HEK293T (cell line): ENCODE measurements at regions not wholly inside any gene's neighbourhood (a gene's known extent, or its start where the extent isn't known, plus 50 kb on each side); places are given as distances from the start of the nearest gene placed in this dataset.

Source experiments
- ARNT ChIP-seq: fragments of 450-650 bp; IDR thresholded peaks from 2 replicates; pipeline ENCODE4 v1.6.1; 2017; ENCODE audit warnings: mild to moderate bottlenecking
- BHLHE40 ChIP-seq: fragments of 450-650 bp; IDR thresholded peaks from 2 replicates; pipeline ENCODE4 v1.6.1; 2016; ENCODE audit warnings: mild to moderate bottlenecking, moderate library complexity, borderline replicate concordance
- CTBP1 ChIP-seq: fragments of 450-650 bp; IDR thresholded peaks from 2 replicates; pipeline ENCODE4 v1.6.1; 2016; ENCODE audit warnings: borderline replicate concordance
- ELF4 ChIP-seq: fragments of 450-650 bp; IDR thresholded peaks from 2 replicates; pipeline ENCODE4 v1.6.1; 2017; ENCODE audit warnings: antibody characterized with exemption
- FOXA1 ChIP-seq: fragments of 450-650 bp; IDR thresholded peaks from 2 replicates; pipeline ENCODE4 v1.6.1; 2016; ENCODE audit warnings: mild to moderate bottlenecking
- FOXK2 ChIP-seq: fragments of 450-650 bp; IDR thresholded peaks from 2 replicates; pipeline ENCODE4 v1.6.1; 2016; ENCODE audit warnings: mild to moderate bottlenecking
- FOXM1 ChIP-seq: fragments of 450-650 bp; IDR thresholded peaks from 2 replicates; pipeline ENCODE4 v1.6.1; 2017; ENCODE audit warnings: mild to moderate bottlenecking, borderline replicate concordance
- L3MBTL2 ChIP-seq: fragments of 450-650 bp; conservative IDR thresholded peaks from 2 replicates; pipeline ENCODE4 v1.6.1; 2016; ENCODE audit warnings: mild to moderate bottlenecking
- LEF1 ChIP-seq: fragments of 450-650 bp; IDR thresholded peaks from 2 replicates; pipeline ENCODE4 v1.6.1; 2017; ENCODE audit warnings: mild to moderate bottlenecking, borderline replicate concordance
- NFRKB ChIP-seq: fragments of 450-650 bp; IDR thresholded peaks from 2 replicates; pipeline ENCODE4 v1.6.1; 2016; ENCODE audit warnings: mild to moderate bottlenecking, moderate library complexity
- SP1 ChIP-seq: fragments of 450-650 bp; IDR thresholded peaks from 2 replicates; pipeline ENCODE4 v1.6.1; 2017
- TARDBP ChIP-seq: fragments of 450-650 bp; IDR thresholded peaks from 2 replicates; pipeline ENCODE4 v1.6.1; 2016
- ZNF384 ChIP-seq: fragments of 450-650 bp; IDR thresholded peaks from 2 replicates; pipeline ENCODE4 v1.6.1; 2016

DNA sequence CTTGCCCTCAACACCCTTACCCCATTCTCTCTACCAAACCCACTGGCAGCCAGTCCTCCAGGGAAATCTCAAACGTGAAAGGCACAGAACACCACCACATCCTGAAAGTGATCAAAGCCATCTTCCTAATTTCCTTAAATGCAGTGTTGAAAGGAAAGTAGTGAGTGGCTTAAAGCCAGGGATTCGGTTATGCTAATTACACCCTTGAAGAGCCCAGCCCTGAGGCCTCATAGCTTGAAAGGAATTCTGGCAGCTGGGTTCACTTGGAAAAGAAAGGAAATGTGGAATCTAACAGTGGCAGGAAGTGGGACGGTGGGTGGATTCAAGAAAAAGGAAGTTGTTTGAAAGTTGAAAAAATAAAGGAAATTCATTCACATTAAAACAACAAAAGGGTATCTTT is 73.0 kb upstream of the FICD start:
- TF ChIP-seq ELF4: no peak
- no peak for TF ChIP-seq ZNF384
- no peak for TF ChIP-seq FOXA1
- TF ChIP-seq FOXM1: no peak
- TF ChIP-seq FOXK2: no peak
- no peak for TF ChIP-seq ARNT
- TF ChIP-seq TARDBP: no peak
- TF ChIP-seq CTBP1: no peak
- TF ChIP-seq L3MBTL2: no peak
- TF ChIP-seq LEF1: no peak
- TF ChIP-seq BHLHE40: no peak
- no peak for TF ChIP-seq SP1
- no peak for TF ChIP-seq NFRKB
